Stomach (tissue), 4 donors: ENCODE measurements at regions not wholly inside any gene's neighbourhood (a gene's known extent, or its start where the extent isn't known, plus 50 kb on each side); places are given as distances from the start of the nearest gene placed in this dataset.

Source experiments
- CTCF ChIP-seq, 7 experiments: fragments of 450-650 bp in 4 of 7; fragments of 200-600 bp in 3 of 7; sonication (generic) in 3 of 7; IDR thresholded peaks; one replicate each; pipeline ENCODE4 v1.5.1; 2016 to 2019; ENCODE audit warnings: antibody characterized with exemption in 7 of 7, control low read depth in 2 of 7, mild to moderate bottlenecking in 1 of 7
- EP300 ChIP-seq: sonication (generic); formaldehyde crosslinking; IDR thresholded peaks from one replicate; pipeline ENCODE4 v1.6.1; 2017; ENCODE audit warnings: antibody characterized with exemption

GRCh38 chr5:135276151-135276550, 122.9 kb downstream of the MACROH2A1 start:
- TF ChIP-seq CTCF (IDR thresholded peaks at IDR 0.05) (no peak), EP300 (no peak)
